Peyer's patch (tissue), 4 donors: ENCODE measurements at regions not wholly inside any gene's neighbourhood (a gene's known extent, or its start where the extent isn't known, plus 50 kb on each side); places are given as distances from the start of the nearest gene placed in this dataset.

Source experiments
- CTCF ChIP-seq, 6 experiments: fragments of 450-650 bp in 4 of 6; fragments of 200-600 bp in 2 of 6; sonication (generic) in 1 of 6; IDR thresholded peaks; one replicate each; pipeline ENCODE4 v1.5.1; 2017 to 2019; ENCODE audit warnings: antibody characterized with exemption in 6 of 6, mild to moderate bottlenecking in 3 of 6, moderate library complexity in 1 of 6
- POLR2A ChIP-seq, 2 donors: fragments of 450-650 bp; IDR thresholded peaks; one replicate each; pipeline ENCODE4 v1.5.1; 2017; ENCODE audit warnings: antibody characterized with exemption in 2 of 2, mild to moderate bottlenecking in 2 of 2, moderate library complexity in 2 of 2

GRCh38 chr7:17020250-17020649 lies 138.5 kb upstream of the AGR3 start:
- TF ChIP-seq POLR2A (IDR thresholded peaks at IDR 0.05) (no peak), CTCF (IDR thresholded peaks at IDR 0.05) (no peak)
